Osteoblast (primary cell): ENCODE measurements at regions not wholly inside any gene's neighbourhood (a gene's known extent, or its start where the extent isn't known, plus 50 kb on each side); places are given as distances from the start of the nearest gene placed in this dataset.

ENCODE experiments used
- DNase-seq: peaks from one replicate; pipeline ENCODE4 v3.0.0; 2011; ENCODE audit warnings: low spot score, mixed read lengths; ENCODE audit not compliant: insufficient read length; ENCODE audit errors: missing footprints
- H2AFZ ChIP-seq: 2 replicates; pipeline ENCODE4 v1.6.0; 2011; ENCODE audit warnings: mild to moderate bottlenecking, low read length
- H3K27ac ChIP-seq: 2 replicates; pipeline ENCODE4 v1.5.1; 2011; ENCODE audit warnings: mild to moderate bottlenecking, low read depth, low read length, moderate library complexity
- H3K27me3 ChIP-seq: 2 replicates; pipeline ENCODE4 v1.6.0; 2012; ENCODE audit warnings: mild to moderate bottlenecking, control low read depth, inconsistent platforms, low read length, moderate library complexity; ENCODE audit not compliant: insufficient read depth
- H3K36me3 ChIP-seq: 2 replicates; pipeline ENCODE4 v1.5.1; 2011; ENCODE audit warnings: mild to moderate bottlenecking, low read length, control low read depth, moderate library complexity; ENCODE audit not compliant: insufficient read depth
- H3K4me1 ChIP-seq: 2 replicates; pipeline ENCODE4 v1.5.1; 2011; ENCODE audit warnings: mild to moderate bottlenecking, low read length, control low read depth, moderate library complexity; ENCODE audit not compliant: insufficient read depth
- H3K4me2 ChIP-seq: 2 replicates; pipeline ENCODE4 v1.6.0; 2011; ENCODE audit warnings: mild to moderate bottlenecking, low read length; ENCODE audit not compliant: insufficient read depth
- H3K4me3 ChIP-seq: fragments of 200-600 bp; sonication (generic); 3 replicates; pipeline ENCODE4 v1.5.1; 2012; ENCODE audit warnings: mild to moderate bottlenecking, low read length, inconsistent platforms; ENCODE audit not compliant: insufficient read depth
- H3K79me2 ChIP-seq: 2 replicates; pipeline ENCODE4 v1.6.0; 2012; ENCODE audit warnings: mild to moderate bottlenecking, low read length, control low read depth, inconsistent platforms; ENCODE audit not compliant: insufficient read depth
- H3K9me3 ChIP-seq: 2 replicates; pipeline ENCODE4 v1.5.1; 2011; ENCODE audit warnings: low read depth, low read length, control low read depth
- H4K20me1 ChIP-seq: 2 replicates; pipeline ENCODE4 v1.6.0; 2012; ENCODE audit warnings: mild to moderate bottlenecking, low read length, control low read depth; ENCODE audit not compliant: insufficient read depth
- TF ChIP-seq, protein P1 (sequence below): IDR thresholded peaks from 2 replicates; pipeline ENCODE4 v1.5.1; 2011; ENCODE audit warnings: mild to moderate bottlenecking, low read depth, low read length, moderate library complexity; ENCODE audit errors: extremely low read depth

DNA sequence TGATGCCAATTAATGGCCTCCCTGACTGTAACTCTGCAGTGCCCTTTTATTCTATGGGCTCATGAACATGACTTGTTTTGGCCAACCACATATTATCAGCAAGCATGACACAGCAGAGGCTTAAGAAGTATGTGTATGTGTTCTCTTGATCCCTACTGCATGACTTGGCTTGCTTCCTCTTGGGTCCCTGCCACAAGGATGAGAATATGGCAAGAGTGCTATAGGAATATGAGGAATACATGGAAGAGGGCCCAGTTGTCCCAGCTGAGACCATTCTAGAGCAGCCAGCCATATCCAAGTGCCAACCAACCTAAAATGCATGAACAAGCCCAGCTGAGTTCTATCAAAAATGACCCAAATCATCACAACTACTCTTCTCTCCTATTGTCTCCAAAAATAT is 576.7 kb upstream of the PCDH9 start:
- no peaks in the 10 kb centered on the region for H3K4me1 ChIP-seq
- TF ChIP-seq, protein P1, sequence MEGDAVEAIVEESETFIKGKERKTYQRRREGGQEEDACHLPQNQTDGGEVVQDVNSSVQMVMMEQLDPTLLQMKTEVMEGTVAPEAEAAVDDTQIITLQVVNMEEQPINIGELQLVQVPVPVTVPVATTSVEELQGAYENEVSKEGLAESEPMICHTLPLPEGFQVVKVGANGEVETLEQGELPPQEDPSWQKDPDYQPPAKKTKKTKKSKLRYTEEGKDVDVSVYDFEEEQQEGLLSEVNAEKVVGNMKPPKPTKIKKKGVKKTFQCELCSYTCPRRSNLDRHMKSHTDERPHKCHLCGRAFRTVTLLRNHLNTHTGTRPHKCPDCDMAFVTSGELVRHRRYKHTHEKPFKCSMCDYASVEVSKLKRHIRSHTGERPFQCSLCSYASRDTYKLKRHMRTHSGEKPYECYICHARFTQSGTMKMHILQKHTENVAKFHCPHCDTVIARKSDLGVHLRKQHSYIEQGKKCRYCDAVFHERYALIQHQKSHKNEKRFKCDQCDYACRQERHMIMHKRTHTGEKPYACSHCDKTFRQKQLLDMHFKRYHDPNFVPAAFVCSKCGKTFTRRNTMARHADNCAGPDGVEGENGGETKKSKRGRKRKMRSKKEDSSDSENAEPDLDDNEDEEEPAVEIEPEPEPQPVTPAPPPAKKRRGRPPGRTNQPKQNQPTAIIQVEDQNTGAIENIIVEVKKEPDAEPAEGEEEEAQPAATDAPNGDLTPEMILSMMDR, result no peak
- no peak overlapping the region for H3K4me3 ChIP-seq
- H4K20me1 ChIP-seq, result no peaks in the 10 kb centered on the region
- no peak overlapping the region for H3K27ac ChIP-seq
- H2AFZ ChIP-seq, result no peak overlapping the region
- H3K79me2 ChIP-seq, result no peaks in the 10 kb centered on the region
- DNase-seq, result no peak
- no peak overlapping the region for H3K4me2 ChIP-seq
- no peaks in the 10 kb centered on the region for H3K36me3 ChIP-seq
- H3K9me3 ChIP-seq, result peaks cover 2% of the 10 kb centered on the region
- H3K27me3 ChIP-seq, result no peaks in the 10 kb centered on the region

DNA sequence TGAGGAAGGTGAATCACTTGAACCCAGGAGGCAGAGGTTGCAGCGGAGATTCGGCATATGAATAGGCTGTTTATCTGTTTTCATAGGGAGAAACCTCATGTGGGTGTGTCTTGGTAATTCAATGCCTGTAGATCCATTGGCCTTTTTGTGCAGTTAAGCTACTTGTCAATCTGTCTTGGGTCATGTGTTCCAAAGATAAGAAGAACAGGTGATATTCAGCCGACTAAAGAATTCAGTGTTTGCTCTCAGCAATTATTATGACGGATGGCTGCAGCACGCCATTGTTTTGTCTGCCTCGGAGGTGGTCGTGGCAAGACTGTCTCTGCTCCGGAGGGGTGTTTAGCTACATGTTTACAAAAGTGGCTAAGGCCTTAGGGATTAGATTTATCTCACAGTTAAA is 573.0 kb upstream of the PCDH9 start:
- TF ChIP-seq, protein P1, result no peak
- DNase-seq, result no peak
- H3K4me1 ChIP-seq, result no peaks in the 10 kb centered on the region
- no peaks in the 10 kb centered on the region for H4K20me1 ChIP-seq
- H3K4me2 ChIP-seq, result no peak overlapping the region
- peaks cover 2% of the 10 kb centered on the region for H3K9me3 ChIP-seq
- H3K27ac ChIP-seq, result no peak overlapping the region
- H3K27me3 ChIP-seq, result no peaks in the 10 kb centered on the region
- H3K4me3 ChIP-seq, result no peak overlapping the region
- H3K36me3 ChIP-seq, result no peaks in the 10 kb centered on the region
- H2AFZ ChIP-seq, result no peak overlapping the region
- no peaks in the 10 kb centered on the region for H3K79me2 ChIP-seq

DNA sequence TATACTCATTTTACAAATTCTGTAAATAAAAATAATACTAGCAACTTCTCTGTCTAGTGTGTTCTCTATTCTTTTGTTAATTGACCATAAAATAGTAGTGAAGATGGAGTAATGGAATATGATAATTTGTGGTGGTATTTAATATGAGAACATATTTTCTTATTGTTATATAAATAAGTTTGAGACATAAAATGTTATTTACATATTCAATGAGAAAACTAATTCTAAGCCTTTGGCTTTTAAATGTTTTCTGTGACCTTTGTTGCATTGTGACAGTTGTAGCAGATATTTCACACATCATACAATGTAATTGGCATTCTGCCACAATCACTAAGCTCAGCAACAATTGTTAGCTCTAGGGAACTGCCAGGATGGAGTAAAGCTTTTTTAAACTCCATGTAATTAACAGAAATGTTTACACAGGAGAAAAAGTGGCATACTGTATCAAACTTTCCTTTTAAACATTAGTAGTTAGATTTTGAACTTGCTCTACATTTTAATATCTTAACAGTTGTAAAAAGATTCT is 562.1 kb upstream of the PCDH9 start:
- TF ChIP-seq, protein P1, result no peak
- DNase-seq, result no peak
- Histone ChIP-seq H3K27ac (no peak overlapping the region), H2AFZ (no peak overlapping the region), H3K9me3 (no peaks in the 10 kb centered on the region), H3K27me3 (no peaks in the 10 kb centered on the region), H3K4me1 (no peaks in the 10 kb centered on the region), H3K36me3 (no peaks in the 10 kb centered on the region), H3K4me3 (no peak overlapping the region), H4K20me1 (no peaks in the 10 kb centered on the region), H3K4me2 (no peak overlapping the region), H3K79me2 (no peaks in the 10 kb centered on the region)

DNA sequence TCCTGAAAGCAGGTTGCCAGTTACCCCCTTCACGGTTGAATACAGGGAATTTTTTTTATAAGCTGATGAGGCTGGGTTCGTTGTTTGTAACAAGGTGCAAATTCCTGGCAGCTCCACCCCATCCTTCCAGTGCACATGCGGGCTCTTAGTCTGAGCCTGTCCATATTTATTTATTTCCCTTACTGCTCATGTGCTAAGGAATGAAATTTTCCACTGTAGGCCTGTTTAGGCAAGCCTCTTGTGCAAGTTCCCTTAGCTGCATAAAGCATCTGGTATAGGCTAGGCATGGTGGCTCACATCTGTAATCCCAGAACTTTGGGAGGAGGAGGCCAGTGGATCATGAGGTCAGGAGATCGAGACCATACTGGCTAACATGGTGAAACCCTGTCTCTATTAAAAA is 560.9 kb upstream of the PCDH9 start:
- TF ChIP-seq, protein P1, result no peak
- Histone ChIP-seq H2AFZ (no peak overlapping the region), H3K4me3 (no peak overlapping the region), H3K79me2 (no peaks in the 10 kb centered on the region), H3K36me3 (no peaks in the 10 kb centered on the region), H3K27me3 (no peaks in the 10 kb centered on the region), H3K9me3 (no peaks in the 10 kb centered on the region), H4K20me1 (no peaks in the 10 kb centered on the region), H3K4me2 (no peak overlapping the region), H3K27ac (no peak overlapping the region), H3K4me1 (no peaks in the 10 kb centered on the region)
- no peak for DNase-seq
